Osteocyte (in vitro differentiated cells): ENCODE measurements at regions not wholly inside any gene's neighbourhood (a gene's known extent, or its start where the extent isn't known, plus 50 kb on each side); places are given as distances from the start of the nearest gene placed in this dataset.

ENCODE experiments used
- DNase-seq: peaks from one replicate; pipeline ENCODE4 v3.0.0; 2021; ENCODE audit warnings: mixed read lengths; ENCODE audit not compliant: unreplicated experiment; ENCODE audit errors: extremely low spot score
- H3K27ac Mint-ChIP-seq: one replicate; pipeline ENCODE4 v1.8.0; 2021; ENCODE audit warnings: mild to moderate bottlenecking, mixed read lengths; ENCODE audit not compliant: unreplicated experiment
- H3K27me3 Mint-ChIP-seq: one replicate; pipeline ENCODE4 v1.8.0; 2021; ENCODE audit warnings: mixed read lengths; ENCODE audit not compliant: unreplicated experiment
- H3K36me3 Mint-ChIP-seq: one replicate; pipeline ENCODE4 v1.8.0; 2021; ENCODE audit warnings: mixed read lengths; ENCODE audit not compliant: unreplicated experiment
- H3K4me1 Mint-ChIP-seq: one replicate; pipeline ENCODE4 v1.8.0; 2021; ENCODE audit warnings: mixed read lengths; ENCODE audit not compliant: unreplicated experiment
- H3K4me3 Mint-ChIP-seq: one replicate; pipeline ENCODE4 v1.8.0; 2021; ENCODE audit warnings: mild to moderate bottlenecking, moderate library complexity, mixed read lengths; ENCODE audit not compliant: unreplicated experiment
- H3K9me3 Mint-ChIP-seq: one replicate; pipeline ENCODE4 v1.8.0; 2021; ENCODE audit warnings: mixed read lengths; ENCODE audit not compliant: unreplicated experiment
- CTCF ChIP-seq: fragments of 200-600 bp; sonication (generic); IDR thresholded peaks from 2 replicates; pipeline ENCODE4 v1.5.0; 2021; ENCODE audit warnings: antibody characterized with exemption, mild to moderate bottlenecking, moderate library complexity

DNA sequence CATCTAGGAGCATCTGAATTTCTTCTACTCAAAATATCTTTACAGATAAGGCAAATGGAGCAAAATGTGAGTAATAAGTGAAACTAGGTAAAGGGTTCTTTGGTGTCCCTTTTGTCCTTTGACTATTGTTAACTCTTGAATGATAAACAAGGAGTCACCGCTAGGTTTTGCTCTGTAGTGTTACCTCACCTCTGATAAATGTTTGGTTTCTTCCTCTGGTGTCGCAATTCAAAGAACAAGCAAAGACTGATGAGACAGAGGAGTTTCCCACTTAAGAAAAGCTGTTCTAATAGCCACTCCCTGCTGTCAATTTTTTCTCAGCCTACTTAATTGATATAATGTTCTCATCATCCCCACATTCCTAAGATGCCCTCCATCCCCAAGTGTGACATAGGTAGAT, 925.9 kb downstream of the IGSF11 start:
- TF ChIP-seq CTCF, result no peak
- H3K4me3 Mint-ChIP-seq, result no peak overlapping the region
- H3K4me1 Mint-ChIP-seq, result no peaks in the 10 kb centered on the region
- H3K9me3 Mint-ChIP-seq, result no peaks in the 10 kb centered on the region
- H3K27me3 Mint-ChIP-seq, result peaks cover 7% of the 10 kb centered on the region
- DNase-seq, result no peak
- no peaks in the 10 kb centered on the region for H3K36me3 Mint-ChIP-seq
- H3K27ac Mint-ChIP-seq, result no peak overlapping the region

DNA sequence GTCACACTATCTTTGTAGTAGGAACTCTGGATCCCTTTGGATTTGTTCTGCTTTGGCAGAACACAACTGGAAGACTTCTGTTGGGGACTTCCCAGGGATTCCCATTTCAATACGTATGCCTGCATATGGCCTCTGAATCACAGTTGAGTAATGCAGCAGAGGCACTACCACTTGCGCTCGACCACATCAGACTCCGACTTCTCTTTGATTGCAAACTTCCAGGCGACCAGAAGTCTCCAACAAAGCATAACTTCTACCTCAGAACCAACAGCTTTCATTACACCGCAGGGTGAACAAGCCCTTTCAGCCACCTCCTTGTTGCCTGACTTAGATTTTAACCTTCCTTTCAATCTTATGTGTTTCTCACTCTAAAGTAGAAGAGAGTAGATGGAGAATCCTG, 924.4 kb downstream of the IGSF11 start:
- TF ChIP-seq CTCF, result no peak

DNA sequence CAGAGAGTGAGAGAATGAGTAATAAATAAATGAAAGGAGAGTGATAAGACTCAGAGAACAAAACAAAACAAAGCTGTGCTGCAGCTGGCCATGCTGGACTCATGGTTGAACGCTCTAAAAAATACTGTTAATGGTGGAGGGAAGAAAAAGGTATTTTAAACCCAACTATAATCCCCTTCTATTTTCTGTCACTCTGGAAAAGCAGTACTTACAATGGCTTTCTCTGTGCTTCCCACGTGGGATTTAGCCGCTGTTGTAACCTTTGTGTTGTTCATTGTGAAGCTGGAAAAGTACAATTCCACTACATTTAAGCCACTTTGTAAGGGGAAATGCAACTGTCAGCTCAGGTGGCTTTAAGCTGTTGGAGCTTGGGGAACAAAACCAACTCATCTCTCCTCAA, 917.7 kb downstream of the IGSF11 start:
- DNase-seq, result no peak
- H3K4me1 Mint-ChIP-seq, result no peaks in the 10 kb centered on the region
- H3K9me3 Mint-ChIP-seq, result no peaks in the 10 kb centered on the region
- H3K27me3 Mint-ChIP-seq, result peaks cover 2% of the 10 kb centered on the region
- H3K4me3 Mint-ChIP-seq, result no peak overlapping the region
- TF ChIP-seq CTCF, result no peak
- no peak overlapping the region for H3K27ac Mint-ChIP-seq
- no peaks in the 10 kb centered on the region for H3K36me3 Mint-ChIP-seq

More for the DNA sequence above, 924.4 kb downstream of the IGSF11 start:
- Mint-ChIP-seq H3K36me3 (no peaks in the 10 kb centered on the region), H3K4me3 (no peak overlapping the region), H3K4me1 (no peaks in the 10 kb centered on the region), H3K27ac (no peak overlapping the region), H3K9me3 (no peaks in the 10 kb centered on the region), H3K27me3 (peaks cover 7% of the 10 kb centered on the region)
- no peak for DNase-seq

DNA sequence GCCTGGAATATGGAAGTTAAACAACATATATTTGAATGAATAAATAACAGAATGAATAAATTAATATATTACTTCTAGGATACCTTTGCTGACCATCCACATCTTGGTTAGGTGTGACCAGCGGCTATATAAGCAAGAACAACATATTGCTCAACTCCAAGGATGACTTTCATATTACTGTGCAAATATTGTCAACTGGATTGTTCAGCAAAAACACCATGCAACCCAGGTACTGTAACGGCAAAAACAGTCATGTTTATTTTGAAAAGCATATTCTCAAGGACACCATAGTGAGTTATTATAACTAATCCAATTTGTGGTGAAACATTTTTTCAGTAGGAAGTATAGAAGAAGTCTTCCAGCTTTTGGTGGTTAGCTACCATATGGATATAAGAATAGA, 907.9 kb downstream of the IGSF11 start:
- no peaks in the 10 kb centered on the region for H3K4me1 Mint-ChIP-seq
- H3K27ac Mint-ChIP-seq, result no peak overlapping the region
- no peak for TF ChIP-seq CTCF
- H3K4me3 Mint-ChIP-seq, result no peak overlapping the region
- DNase-seq, result no peak
- no peaks in the 10 kb centered on the region for H3K27me3 Mint-ChIP-seq
- H3K9me3 Mint-ChIP-seq, result no peaks in the 10 kb centered on the region
- no peaks in the 10 kb centered on the region for H3K36me3 Mint-ChIP-seq

DNA sequence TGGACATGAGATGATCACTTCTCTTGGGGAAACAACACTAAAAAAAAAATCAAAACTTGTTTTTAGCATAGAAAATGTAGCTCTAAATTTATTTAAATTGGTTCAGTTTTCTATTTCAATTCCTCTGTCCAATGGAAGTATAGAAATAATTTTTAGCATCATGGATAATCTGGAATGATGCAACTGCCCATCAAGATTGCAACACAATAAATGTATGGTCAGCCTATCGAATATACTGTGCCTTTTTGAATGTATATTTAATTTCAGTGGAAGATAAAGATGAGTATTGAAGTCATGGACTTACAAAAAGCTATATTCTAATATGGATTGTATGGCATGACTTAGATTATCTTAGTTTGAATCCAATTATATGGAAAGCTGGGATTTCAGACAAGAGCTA, 906.7 kb downstream of the IGSF11 start:
- Mint-ChIP-seq H3K9me3 (no peaks in the 10 kb centered on the region), H3K36me3 (no peaks in the 10 kb centered on the region), H3K27me3 (no peaks in the 10 kb centered on the region), H3K4me1 (no peaks in the 10 kb centered on the region), H3K27ac (no peak overlapping the region), H3K4me3 (no peak overlapping the region)
- TF ChIP-seq CTCF, result no peak
- no peak for DNase-seq
